ENCODE measurements at regions not wholly inside any gene's neighbourhood (a gene's known extent, or its start where the extent isn't known, plus 50 kb on each side); places are given as distances from the start of the nearest gene placed in this dataset.
A peak's percentile ranks its signal among the peaks of the same experiment; 100 is the strongest.

- ATAC-seq (no peak), DNase-seq (ENCODE audit: low spot score) (no peak)
- no peak for TF ChIP-seq AR (CRISPR knock-in tag; IDR thresholded peaks at IDR 0.05)
- no peak for TF ChIP-seq ZNF425 (CRISPR knock-in tag; conservative IDR thresholded peaks at IDR 0.05)
- TF ChIP-seq, protein P1, sequence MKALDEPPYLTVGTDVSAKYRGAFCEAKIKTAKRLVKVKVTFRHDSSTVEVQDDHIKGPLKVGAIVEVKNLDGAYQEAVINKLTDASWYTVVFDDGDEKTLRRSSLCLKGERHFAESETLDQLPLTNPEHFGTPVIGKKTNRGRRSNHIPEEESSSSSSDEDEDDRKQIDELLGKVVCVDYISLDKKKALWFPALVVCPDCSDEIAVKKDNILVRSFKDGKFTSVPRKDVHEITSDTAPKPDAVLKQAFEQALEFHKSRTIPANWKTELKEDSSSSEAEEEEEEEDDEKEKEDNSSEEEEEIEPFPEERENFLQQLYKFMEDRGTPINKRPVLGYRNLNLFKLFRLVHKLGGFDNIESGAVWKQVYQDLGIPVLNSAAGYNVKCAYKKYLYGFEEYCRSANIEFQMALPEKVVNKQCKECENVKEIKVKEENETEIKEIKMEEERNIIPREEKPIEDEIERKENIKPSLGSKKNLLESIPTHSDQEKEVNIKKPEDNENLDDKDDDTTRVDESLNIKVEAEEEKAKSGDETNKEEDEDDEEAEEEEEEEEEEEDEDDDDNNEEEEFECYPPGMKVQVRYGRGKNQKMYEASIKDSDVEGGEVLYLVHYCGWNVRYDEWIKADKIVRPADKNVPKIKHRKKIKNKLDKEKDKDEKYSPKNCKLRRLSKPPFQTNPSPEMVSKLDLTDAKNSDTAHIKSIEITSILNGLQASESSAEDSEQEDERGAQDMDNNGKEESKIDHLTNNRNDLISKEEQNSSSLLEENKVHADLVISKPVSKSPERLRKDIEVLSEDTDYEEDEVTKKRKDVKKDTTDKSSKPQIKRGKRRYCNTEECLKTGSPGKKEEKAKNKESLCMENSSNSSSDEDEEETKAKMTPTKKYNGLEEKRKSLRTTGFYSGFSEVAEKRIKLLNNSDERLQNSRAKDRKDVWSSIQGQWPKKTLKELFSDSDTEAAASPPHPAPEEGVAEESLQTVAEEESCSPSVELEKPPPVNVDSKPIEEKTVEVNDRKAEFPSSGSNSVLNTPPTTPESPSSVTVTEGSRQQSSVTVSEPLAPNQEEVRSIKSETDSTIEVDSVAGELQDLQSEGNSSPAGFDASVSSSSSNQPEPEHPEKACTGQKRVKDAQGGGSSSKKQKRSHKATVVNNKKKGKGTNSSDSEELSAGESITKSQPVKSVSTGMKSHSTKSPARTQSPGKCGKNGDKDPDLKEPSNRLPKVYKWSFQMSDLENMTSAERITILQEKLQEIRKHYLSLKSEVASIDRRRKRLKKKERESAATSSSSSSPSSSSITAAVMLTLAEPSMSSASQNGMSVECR (CRISPR knock-in tag; IDR thresholded peaks at IDR 0.05; ENCODE audit: borderline replicate concordance), result no peak
- no peak for TF ChIP-seq ETV6 (CRISPR knock-in tag; IDR thresholded peaks at IDR 0.05)
- no peak overlapping the region; the same call in 1 of the 2 replicates for H3K27ac Mint-ChIP-seq
- H3K27me3 Mint-ChIP-seq (ENCODE audit: low read depth), result no peaks in the 10 kb centered on the region; the same call in 1 of the 2 replicates
- H3K36me3 Mint-ChIP-seq, result peaks cover 5% of the 10 kb centered on the region
- peaks cover 19% of the 10 kb centered on the region for H3K4me1 Mint-ChIP-seq
- CTCF ChIA-PET, result no interaction called here
- peaks cover 12% of the 10 kb centered on the region for H3K9me3 Mint-ChIP-seq
- POLR2A ChIA-PET, result no interaction called here
- no peak overlapping the region for H3K4me3 Mint-ChIP-seq
These were observed 125.2 kb upstream of the CARD11 start for GRCh38 chr7:3168869-3169268.

- Mint-ChIP-seq H3K27me3 (ENCODE audit: low read depth) (no peaks in the 10 kb centered on the region; the same call in 1 of the 2 replicates), H3K4me3 (no peak overlapping the region), H3K4me1 (peaks cover 29% of the 10 kb centered on the region), H3K36me3 (peaks cover 12% of the 10 kb centered on the region), H3K9me3 (peaks cover 25% of the 10 kb centered on the region), H3K27ac (peak overlapping the region; percentile 28)
- no peak for ATAC-seq
- TF ChIP-seq HMGXB4 (CRISPR knock-in tag; IDR thresholded peaks at IDR 0.05), result no peak
- no peak for TF ChIP-seq ZNF219 (CRISPR knock-in tag; IDR thresholded peaks at IDR 0.05; ENCODE audit: borderline replicate concordance)
- TF ChIP-seq NR2C2 (CRISPR knock-in tag; IDR thresholded peaks at IDR 0.05), result no peak
- ChIA-PET POLR2A (no interaction called here), CTCF (interaction anchor here (0.6 to 1.7 kb wide), 3 partner anchors 10 to 227 kb away, joined by 4 read pairs; no protein-coding TSS in a partner anchor)
- DNase-seq (ENCODE audit: low spot score), result no peak
These were observed 128.2 kb upstream of the SDK1 start for GRCh38 chr7:3172768-3173280.

GRCh38 chr7:3174515-3175284, 126.4 kb upstream of the SDK1 start:
- no peaks in the 10 kb centered on the region; the same call in 1 of the 2 replicates for H3K27me3 Mint-ChIP-seq (ENCODE audit: low read depth)
- CTCF ChIA-PET, result interaction anchor here (1.6 to 1.9 kb wide), 2 partner anchors 26 to 85 kb away, joined by 4 to 5 read pairs; no protein-coding TSS in a partner anchor
- no peak for ATAC-seq

More at GRCh38 chr7:3174515-3175284, 126.4 kb upstream of the SDK1 start:
- H3K4me3 Mint-ChIP-seq, result no peak overlapping the region
- peaks cover 26% of the 10 kb centered on the region for H3K9me3 Mint-ChIP-seq
- H3K36me3 Mint-ChIP-seq, result peaks cover 13% of the 10 kb centered on the region
- no peak overlapping the region for H3K27ac Mint-ChIP-seq
- TF ChIP-seq ZNF263 (CRISPR knock-in tag; IDR thresholded peaks at IDR 0.05; ENCODE audit: low read depth), result peak; percentile 87
- TF ChIP-seq ATF1 (CRISPR knock-in tag; IDR thresholded peaks at IDR 0.05), result no peak
- POLR2A ChIA-PET, result no interaction called here
- DNase-seq (ENCODE audit: low spot score), result no peak
- H3K4me1 Mint-ChIP-seq, result peaks cover 18% of the 10 kb centered on the region

All from WTC11 (cell line).